Activated gamma-delta T cell (primary cell): ENCODE measurements at regions not wholly inside any gene's neighbourhood (a gene's known extent, or its start where the extent isn't known, plus 50 kb on each side); places are given as distances from the start of the nearest gene placed in this dataset.
A peak's percentile ranks its signal among the peaks of the same experiment; 100 is the strongest.

ENCODE experiments used
- DNase-seq: peaks from one replicate; lab custom pipeline; 2025; lab: John Stamatoyannopoulos, UW

GRCh38 chr15:70264014-70264582 lies 166.4 kb upstream of the TLE3 start:
- no peak for DNase-seq

DNA sequence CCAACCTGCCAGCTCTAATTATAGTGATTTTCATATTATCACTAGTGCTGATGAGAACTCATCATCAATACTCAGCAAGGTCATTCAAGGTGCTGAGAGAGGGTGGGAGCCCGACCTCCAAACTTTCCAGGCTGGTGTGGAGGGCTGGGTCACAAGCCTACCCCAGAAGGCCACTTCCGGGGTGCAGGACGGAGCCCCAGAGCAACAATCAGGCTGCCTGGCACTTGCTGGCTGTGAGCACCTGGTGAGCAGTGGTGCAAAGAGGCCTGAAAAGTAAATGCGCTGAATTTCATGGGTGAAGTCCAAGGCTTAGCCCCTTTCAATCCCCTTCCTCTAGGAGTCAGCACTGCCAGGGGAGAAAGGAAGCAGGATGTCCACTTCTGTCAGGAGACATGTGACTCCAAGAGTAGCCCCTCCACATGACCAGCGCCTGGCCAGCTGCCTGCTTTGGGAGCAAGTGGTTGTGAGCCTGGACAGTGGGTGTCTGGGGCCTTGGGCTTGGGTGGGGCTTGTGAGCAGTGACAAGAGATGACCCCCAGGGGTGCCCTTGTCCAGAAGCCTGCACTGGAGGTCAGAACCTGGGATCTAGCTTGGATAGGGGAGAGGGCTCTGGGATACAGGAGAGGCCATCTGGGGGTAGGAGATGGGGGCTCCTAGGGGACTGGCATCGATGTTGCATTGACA lies 165.0 kb upstream of the TLE3 start:
- no peak for DNase-seq

DNA sequence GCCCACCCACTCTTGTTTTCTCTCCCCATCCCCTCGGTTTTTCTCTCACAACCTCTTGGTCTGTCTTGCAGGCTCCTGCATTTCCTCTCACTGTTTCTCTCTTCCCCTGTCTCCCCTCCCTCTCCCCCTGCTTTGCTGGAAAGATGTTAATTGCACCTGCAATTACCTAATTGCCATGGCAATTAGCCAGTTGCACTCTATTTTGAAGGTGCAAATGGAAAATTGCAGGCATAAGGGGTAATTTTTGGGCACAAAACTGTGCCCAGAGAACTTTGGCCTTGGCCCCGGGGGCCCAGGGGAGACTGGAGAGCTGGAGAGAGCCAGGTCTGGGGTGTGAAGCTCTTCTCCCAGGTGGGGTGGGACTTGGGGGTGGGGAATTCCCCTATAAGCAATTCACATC lies 164.5 kb upstream of the TLE3 start:
- DNase-seq = no peak

GRCh38 chr15:70261083-70261482 lies 163.4 kb upstream of the TLE3 start:
- DNase-seq = no peak

GRCh38 chr15:70260580-70260979 lies 162.9 kb upstream of the TLE3 start:
- no peak for DNase-seq

GRCh38 chr15:70259640-70260508 lies 162.2 kb upstream of the TLE3 start:
- no peak for DNase-seq

GRCh38 chr15:70259028-70259424 lies 161.3 kb upstream of the TLE3 start:
- no peak for DNase-seq

- DNase-seq = peak; percentile 29
These were observed 160.8 kb upstream of the TLE3 start for GRCh38 chr15:70258369-70259027.

DNA sequence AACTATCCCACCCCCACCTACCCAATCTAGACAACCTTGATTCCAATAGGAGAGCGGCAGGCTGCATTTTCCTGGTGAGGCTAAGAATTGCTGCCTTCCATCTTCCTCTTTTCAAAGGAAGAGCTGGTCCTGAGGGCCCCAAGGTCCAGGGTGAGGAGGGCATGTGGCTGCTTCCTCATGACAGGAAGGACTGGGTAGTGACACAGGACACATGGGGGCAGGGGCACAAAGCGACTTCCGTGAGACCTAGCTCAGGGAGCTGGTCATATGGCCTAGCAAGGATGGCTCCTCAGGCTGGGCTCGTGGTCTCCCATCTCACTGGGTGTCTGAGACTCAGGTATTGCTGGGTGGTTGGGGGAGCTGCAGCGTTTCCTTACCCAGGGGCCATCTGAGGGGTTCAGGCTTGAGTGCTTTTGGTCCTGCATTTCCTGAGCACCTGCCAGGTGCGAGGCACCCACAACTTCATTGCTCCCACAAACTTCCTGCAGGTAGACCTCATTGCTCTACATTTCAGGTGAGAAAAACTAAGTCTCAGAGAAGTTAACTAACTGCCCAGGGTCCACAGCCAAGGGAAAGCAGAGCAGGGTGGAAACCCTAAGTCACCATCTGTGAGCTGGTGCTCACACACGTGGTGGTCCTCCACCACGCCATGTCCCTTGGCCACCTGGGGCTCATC lies 160.0 kb upstream of the TLE3 start:
- no peak for DNase-seq

- no peak for DNase-seq
These were observed 159.3 kb upstream of the TLE3 start for GRCh38 chr15:70257047-70257446.

- no peak for DNase-seq
These were observed 156.7 kb upstream of the TLE3 start for GRCh38 chr15:70254311-70254869.

- DNase-seq = no peak
These were observed 155.9 kb upstream of the TLE3 start for GRCh38 chr15:70253461-70254156.

GRCh38 chr15:70252951-70253320 lies 155.2 kb upstream of the TLE3 start:
- no peak for DNase-seq

- no peak for DNase-seq
These were observed 154.6 kb upstream of the TLE3 start for GRCh38 chr15:70252056-70252950.

DNA sequence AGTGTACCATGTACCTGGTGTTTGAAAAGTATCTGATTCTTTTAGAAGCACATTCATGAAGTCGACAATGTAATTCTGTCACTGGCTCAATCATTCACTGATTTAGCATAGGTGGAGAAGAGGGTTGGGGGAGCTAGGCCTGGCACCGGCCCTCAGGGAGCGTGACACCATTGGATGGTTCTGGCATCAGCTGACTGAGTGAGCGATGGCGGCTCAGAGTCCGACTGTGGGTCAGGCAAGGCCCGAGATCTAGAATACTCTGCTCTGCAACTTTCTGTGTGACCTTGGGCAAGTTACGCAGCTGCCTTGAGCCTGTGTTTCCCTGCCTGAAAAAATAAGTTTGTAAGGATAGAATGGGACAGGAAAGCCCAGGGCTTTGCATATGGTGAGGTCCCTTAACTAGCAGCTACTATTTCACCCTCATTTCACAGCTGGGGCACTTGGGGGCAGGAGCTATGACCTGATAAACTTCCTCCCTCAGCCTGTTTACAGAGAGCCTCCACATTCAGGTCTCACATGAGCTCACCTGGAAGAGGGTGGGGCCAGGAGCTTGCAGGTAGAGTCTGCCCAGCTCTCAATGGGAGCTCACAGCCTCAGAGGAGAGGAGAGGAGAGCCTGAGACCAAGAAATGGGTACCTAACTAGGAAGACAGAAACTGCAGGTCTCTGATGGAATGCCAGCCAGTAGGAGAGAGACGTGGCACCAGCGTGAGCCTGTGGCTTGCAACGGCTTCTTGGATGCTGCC lies 153.7 kb upstream of the TLE3 start:
- no peak for DNase-seq

GRCh38 chr15:70250208-70251201 lies 152.8 kb upstream of the TLE3 start:
- no peak for DNase-seq

DNA sequence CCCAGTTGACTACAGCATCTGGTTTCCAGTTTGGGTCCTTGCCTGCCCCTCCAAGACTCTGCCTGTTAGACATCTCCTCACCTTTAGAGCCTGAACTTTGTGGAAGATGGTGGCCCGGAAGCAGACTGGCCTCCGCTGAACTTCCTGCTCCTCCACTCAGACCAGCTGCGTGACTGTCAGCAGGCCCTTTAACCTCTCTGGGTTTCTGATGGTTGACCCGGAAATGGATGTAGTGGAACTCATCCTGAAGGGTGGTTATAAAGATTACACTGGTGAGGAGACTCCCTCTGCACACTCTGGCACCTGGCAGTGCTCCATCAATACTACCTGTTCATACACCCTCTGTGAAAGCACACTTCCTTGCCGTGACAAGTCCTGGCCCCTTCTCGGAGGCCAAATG lies 151.9 kb upstream of the TLE3 start:
- no peak for DNase-seq
